H9 (cell line): ENCODE measurements at regions not wholly inside any gene's neighbourhood (a gene's known extent, or its start where the extent isn't known, plus 50 kb on each side); places are given as distances from the start of the nearest gene placed in this dataset.

Source experiments
- DNase-seq: peaks from one replicate; pipeline ENCODE4 v3.0.0-alpha.2; 2017
- H2AFZ ChIP-seq: one replicate; pipeline ENCODE4 v1.6.1; 2013; ENCODE audit warnings: mild to moderate bottlenecking, low read length, control low read depth, moderate library complexity
- H2AK5ac ChIP-seq: 2 replicates; pipeline ENCODE4 v1.6.1; 2013; ENCODE audit warnings: low read length, control low read depth, mixed read lengths; ENCODE audit not compliant: insufficient read length
- H2BK120ac ChIP-seq: one replicate; pipeline ENCODE4 v1.6.1; 2013; ENCODE audit warnings: low read depth, mild to moderate bottlenecking, low read length, control low read depth, inconsistent platforms; ENCODE audit not compliant: poor library complexity, severe bottlenecking
- H2BK12ac ChIP-seq: 2 replicates; pipeline ENCODE4 v1.6.1; 2013; ENCODE audit warnings: low read length, control low read depth, mixed read lengths, low read depth; ENCODE audit not compliant: insufficient read length
- H2BK15ac ChIP-seq: 2 replicates; pipeline ENCODE4 v1.6.1; 2013; ENCODE audit warnings: low read depth, low read length, control low read depth
- H2BK20ac ChIP-seq: one replicate; pipeline ENCODE4 v1.6.1; 2013; ENCODE audit warnings: low read depth, mild to moderate bottlenecking, low read length, control low read depth, inconsistent platforms; ENCODE audit not compliant: poor library complexity, severe bottlenecking
- H2BK5ac ChIP-seq: 2 replicates; pipeline ENCODE4 v1.6.1; 2013; ENCODE audit warnings: low read length, control low read depth, mixed read lengths; ENCODE audit not compliant: insufficient read length
- H3K14ac ChIP-seq: 2 replicates; pipeline ENCODE4 v1.6.1; 2013; ENCODE audit warnings: low read length, control low read depth; ENCODE audit not compliant: insufficient read depth
- H3K18ac ChIP-seq: 2 replicates; pipeline ENCODE4 v1.6.1; 2013; ENCODE audit warnings: low read depth, mild to moderate bottlenecking, mixed read lengths, low read length, control low read depth; ENCODE audit not compliant: insufficient read length
- H3K23ac ChIP-seq: 2 replicates; pipeline ENCODE4 v1.6.1; 2013; ENCODE audit warnings: low read length, control low read depth, mixed read lengths, low read depth; ENCODE audit not compliant: insufficient read length
- H3K23me2 ChIP-seq: 2 replicates; pipeline ENCODE4 v1.6.1; 2013; ENCODE audit warnings: low read depth, mild to moderate bottlenecking, mixed read lengths, low read length, control low read depth; ENCODE audit not compliant: insufficient read length, poor library complexity, severe bottlenecking
- H3K27ac ChIP-seq: 2 replicates; pipeline ENCODE4 v1.5.1; 2013; ENCODE audit warnings: low read length, control low read depth, mixed read lengths, low read depth; ENCODE audit not compliant: insufficient read length
- H3K27me3 ChIP-seq: 2 replicates; pipeline ENCODE4 v1.6.1; 2013; ENCODE audit warnings: low read length, control low read depth, inconsistent platforms; ENCODE audit not compliant: insufficient read depth
- H3K4ac ChIP-seq: 2 replicates; pipeline ENCODE4 v1.6.1; 2013; ENCODE audit warnings: low read depth, mild to moderate bottlenecking, control low read depth, inconsistent platforms, low read length, moderate library complexity
- H3K4me1 ChIP-seq: 2 replicates; pipeline ENCODE4 v1.6.1; 2013; ENCODE audit warnings: low read length, control low read depth, inconsistent platforms; ENCODE audit not compliant: insufficient read depth
- H3K4me2 ChIP-seq: 2 replicates; pipeline ENCODE4 v1.6.1; 2013; ENCODE audit warnings: low read length, control low read depth, mixed read lengths; ENCODE audit not compliant: insufficient read length, insufficient read depth
- H3K56ac ChIP-seq: 2 replicates; pipeline ENCODE4 v1.6.1; 2013; ENCODE audit warnings: low read depth, mild to moderate bottlenecking, mixed read lengths, low read length, control low read depth; ENCODE audit not compliant: insufficient read length
- H3K79me1 ChIP-seq: 2 replicates; pipeline ENCODE4 v1.6.1; 2013; ENCODE audit warnings: low read depth, mild to moderate bottlenecking, moderate library complexity, low read length, control low read depth, inconsistent platforms; ENCODE audit not compliant: insufficient read depth, poor library complexity, severe bottlenecking
- H3K79me2 ChIP-seq: 2 replicates; pipeline ENCODE4 v1.6.1; 2013; ENCODE audit warnings: low read length, control low read depth, inconsistent platforms; ENCODE audit not compliant: insufficient read depth
- H3K9ac ChIP-seq: 2 replicates; pipeline ENCODE4 v1.6.1; 2013; ENCODE audit warnings: low read length, control low read depth, mixed read lengths; ENCODE audit not compliant: insufficient read length; ENCODE audit errors: extremely low read depth
- H3K9me3 ChIP-seq: one replicate; pipeline ENCODE4 v1.6.1; 2013; ENCODE audit warnings: low read depth, low read length, inconsistent platforms; ENCODE audit not compliant: control insufficient read depth
- H3T11ph ChIP-seq: one replicate; pipeline ENCODE4 v1.6.1; 2013; ENCODE audit warnings: mild to moderate bottlenecking, low read length, control low read depth, inconsistent platforms
- H4K20me1 ChIP-seq: one replicate; pipeline ENCODE4 v1.6.1; 2013; ENCODE audit not compliant: control insufficient read depth, insufficient read length, insufficient read depth
- H4K5ac ChIP-seq: 2 replicates; pipeline ENCODE4 v1.6.1; 2013; ENCODE audit warnings: low read depth, mild to moderate bottlenecking, mixed read lengths, low read length, control low read depth; ENCODE audit not compliant: insufficient read length
- H4K8ac ChIP-seq: replicated peaks from 2 replicates; pipeline ENCODE4 v1.6.1; 2013; ENCODE audit warnings: low read length, control low read depth, mixed read lengths, low read depth; ENCODE audit not compliant: insufficient read length
- H4K91ac ChIP-seq: 2 replicates; pipeline ENCODE4 v1.6.1; 2013; ENCODE audit warnings: low read depth, mild to moderate bottlenecking, moderate library complexity, mixed read lengths, low read length, control low read depth; ENCODE audit not compliant: insufficient read length
- H3K27ac Mint-ChIP-seq, 3 experiments: 2 replicates in 2 of 3; 3 replicates in 1 of 3; pipeline ENCODE4 v1.8.0; 2020 to 2021; ENCODE audit warnings: mixed read lengths in 3 of 3, mild to moderate bottlenecking in 1 of 3, moderate library complexity in 1 of 3
- H3K27me3 Mint-ChIP-seq: 2 replicates; pipeline ENCODE4 v1.8.0; 2021; ENCODE audit warnings: low read depth, mild to moderate bottlenecking, moderate library complexity, mixed read lengths
- H3K36me3 Mint-ChIP-seq, 3 experiments: 2 replicates in 2 of 3; 3 replicates in 1 of 3; pipeline ENCODE4 v1.8.0; 2020 to 2021; ENCODE audit warnings: low read depth in 3 of 3, mixed read lengths in 3 of 3; ENCODE audit not compliant: insufficient read depth in 1 of 3
- H3K4me1 Mint-ChIP-seq, 2 experiments: 2 replicates each; pipeline ENCODE4 v1.8.0; 2020; ENCODE audit warnings: mixed read lengths in 2 of 2
- H3K4me3 Mint-ChIP-seq, 2 experiments: 2 replicates in 1 of 2; 3 replicates in 1 of 2; pipeline ENCODE4 v1.8.0; 2020 to 2021; ENCODE audit warnings: mild to moderate bottlenecking in 2 of 2, mixed read lengths in 2 of 2, moderate library complexity in 1 of 2
- H3K9me3 Mint-ChIP-seq, 2 experiments: 2 replicates in 1 of 2; 3 replicates in 1 of 2; pipeline ENCODE4 v1.8.0; 2020; ENCODE audit warnings: mild to moderate bottlenecking in 2 of 2, mixed read lengths in 2 of 2, moderate library complexity in 1 of 2
- CTCF ChIP-seq: fragments of 200-600 bp; sonication (generic); conservative IDR thresholded peaks from 3 replicates; pipeline ENCODE4 v1.8.0; 2021; ENCODE audit warnings: antibody characterized with exemption, mild to moderate bottlenecking
- WGBS: extraction: QIAGEN DNeasy Blood & Tissue Kit; methylation state at CpG from one replicate; pipeline ENCODE4 v1.1.7; 2013; ENCODE audit warnings: missing lambda C conversion rate, low lambda C conversion rate, mixed read lengths; ENCODE audit not compliant: insufficient read length; ENCODE audit errors: extremely low coverage; 5-methylcytosine and 5-hydroxymethylcytosine counted together

- DNase-seq: no peak
- Histone ChIP-seq H3K79me1 (no peaks in the 10 kb centered on the region), H2BK20ac (no peak overlapping the region), H2AK5ac (no peak overlapping the region), H3T11ph (no peak overlapping the region), H2BK5ac (no peak overlapping the region), H3K56ac (no peak overlapping the region), H4K5ac (no peak overlapping the region), H3K9me3 (no peaks in the 10 kb centered on the region), H2BK120ac (no peak overlapping the region), H3K4ac (no peak overlapping the region), H3K18ac (no peak overlapping the region), H3K27ac (no peak overlapping the region), H3K4me1 (peaks cover 9% of the 10 kb centered on the region; the same call in 1 of the 2 replicates), H4K8ac (no peak overlapping the region), H3K27me3 (no peaks in the 10 kb centered on the region), H3K9ac (no peak overlapping the region), H2AFZ (no peak overlapping the region), H3K23me2 (no peaks in the 10 kb centered on the region), H4K91ac (no peak overlapping the region), H4K20me1 (no peaks in the 10 kb centered on the region), H3K14ac (no peak overlapping the region), H3K23ac (no peak overlapping the region), H2BK12ac (no peak overlapping the region), H3K4me2 (no peak overlapping the region), H2BK15ac (no peak overlapping the region), H3K79me2 (no peaks in the 10 kb centered on the region)
- H3K4me3 Mint-ChIP-seq: no peak overlapping the region
- no peak for TF ChIP-seq CTCF
- no peaks in the 10 kb centered on the region for H3K27me3 Mint-ChIP-seq
- no CpG with 5 or more reads among the region's 4 CpGs for WGBS
- H3K9me3 Mint-ChIP-seq: no peaks in the 10 kb centered on the region
- H3K4me1 Mint-ChIP-seq: peaks cover 8 to 26% of the 10 kb centered on the region in 2 experiments
- peaks cover 0 to 5% (median 0%) of the 10 kb centered on the region in 3 experiments; a peak in 1 of 7 replicates for H3K36me3 Mint-ChIP-seq
- no peak overlapping the region for H3K27ac Mint-ChIP-seq
Observed at GRCh38 chr2:118348380-118349034, 260.2 kb downstream of the INSIG2 start.
